ENCODE measurements at regions not wholly inside any gene's neighbourhood (a gene's known extent, or its start where the extent isn't known, plus 50 kb on each side); places are given as distances from the start of the nearest gene placed in this dataset.

GRCh38 chr5:112642885-112643284 lies 94.8 kb upstream of the APC start:
- POLR2A ChIA-PET: no interaction called here
- H3K4me3 ChIP-seq (ENCODE audit: low read depth, low read length): no peak overlapping the region
- no peak for DNase-seq (ENCODE audit: low read depth, low spot score)
- CTCF ChIA-PET: no interaction called here
- TF ChIP-seq CTCF (IDR thresholded peaks at IDR 0.05; ENCODE audit: insufficient read depth, low read length, missing control alignments): no peak

- no peak overlapping the region for H3K4me3 ChIP-seq (ENCODE audit: low read depth, low read length)
- POLR2A ChIA-PET: no interaction called here
- TF ChIP-seq CTCF (IDR thresholded peaks at IDR 0.05; ENCODE audit: insufficient read depth, low read length, missing control alignments): no peak
- no peak for DNase-seq (ENCODE audit: low read depth, low spot score)
- CTCF ChIA-PET: no interaction called here
These were observed 94.2 kb upstream of the APC start for GRCh38 chr5:112643339-112643971.

- no peak for TF ChIP-seq CTCF (IDR thresholded peaks at IDR 0.05; ENCODE audit: insufficient read depth, low read length, missing control alignments)
- ChIA-PET CTCF (interaction anchor here (1.1 kb wide), 1 partner anchor 22 kb away, joined by 3 read pairs; no protein-coding TSS in a partner anchor), POLR2A (no interaction called here)
- H3K4me3 ChIP-seq (ENCODE audit: low read depth, low read length): no peak overlapping the region
- no peak for DNase-seq (ENCODE audit: low read depth, low spot score)
These were observed 91.3 kb upstream of the APC start for GRCh38 chr5:112646139-112646936.

GRCh38 chr5:112647428-112647827 lies 90.3 kb upstream of the APC start:
- no peak overlapping the region for H3K4me3 ChIP-seq (ENCODE audit: low read depth, low read length)
- CTCF ChIA-PET: interaction anchor here (1.0 to 1.1 kb wide), 2 partner anchors 23 to 110 kb away, joined by 3 read pairs; no protein-coding TSS in a partner anchor
- no peak for TF ChIP-seq CTCF (IDR thresholded peaks at IDR 0.05; ENCODE audit: insufficient read depth, low read length, missing control alignments)
- DNase-seq (ENCODE audit: low read depth, low spot score): no peak
- POLR2A ChIA-PET: no interaction called here

- no peak for TF ChIP-seq CTCF (IDR thresholded peaks at IDR 0.05; ENCODE audit: insufficient read depth, low read length, missing control alignments)
- H3K4me3 ChIP-seq (ENCODE audit: low read depth, low read length): no peak overlapping the region
- ChIA-PET CTCF (interaction anchor here (1.0 kb wide), 1 partner anchor 109 kb away, joined by 3 read pairs; no protein-coding TSS in a partner anchor), POLR2A (no interaction called here)
- no peak for DNase-seq (ENCODE audit: low read depth, low spot score)
These were observed 89.4 kb upstream of the APC start for GRCh38 chr5:112648264-112648663.

- no peak for DNase-seq (ENCODE audit: low read depth, low spot score)
- H3K4me3 ChIP-seq (ENCODE audit: low read depth, low read length): no peak overlapping the region
- ChIA-PET POLR2A (no interaction called here), CTCF (no interaction called here)
- TF ChIP-seq CTCF (IDR thresholded peaks at IDR 0.05; ENCODE audit: insufficient read depth, low read length, missing control alignments): no peak
These were observed 87.8 kb upstream of the APC start for GRCh38 chr5:112649882-112650281.
